ENCODE measurements at regions not wholly inside any gene's neighbourhood (a gene's known extent, or its start where the extent isn't known, plus 50 kb on each side); places are given as distances from the start of the nearest gene placed in this dataset.

- no peaks in the 10 kb centered on the region for H3K9me3 ChIP-seq
- H3K4me3 ChIP-seq: no peak overlapping the region
- DNase-seq (ENCODE audit: low spot score in 2 of 2): no peak
- H3K27me3 ChIP-seq: peaks cover 7% of the 10 kb centered on the region
- no peak overlapping the region for H3K27ac ChIP-seq
- 39% methylated on average over 3 of the region's 3 CpGs for WGBS
- H3K4me1 ChIP-seq: no peaks in the 10 kb centered on the region
- no peaks in the 10 kb centered on the region for H3K36me3 ChIP-seq
- TF ChIP-seq POLR2AphosphoS5 (IDR thresholded peaks at IDR 0.05): no peak
- no peak for TF ChIP-seq POLR2A (IDR thresholded peaks at IDR 0.05)
- TF ChIP-seq EP300 (IDR thresholded peaks at IDR 0.05): no peak
- TF ChIP-seq CTCF (IDR thresholded peaks at IDR 0.05): no peak
Observed at GRCh38 chr11:133677387-133677786, 145.1 kb upstream of the OPCML start.

GRCh38 chr11:133676265-133676664 is 144.0 kb upstream of the OPCML start:
- no peak for DNase-seq (ENCODE audit: low spot score in 2 of 2)
- H3K36me3 ChIP-seq: no peaks in the 10 kb centered on the region
- H3K27me3 ChIP-seq: no peaks in the 10 kb centered on the region
- WGBS: 73% methylated on average over 1 of the region's 1 CpG
- no peak for TF ChIP-seq CTCF (IDR thresholded peaks at IDR 0.05)
- no peak for TF ChIP-seq POLR2AphosphoS5 (IDR thresholded peaks at IDR 0.05)
- H3K9me3 ChIP-seq: no peaks in the 10 kb centered on the region
- no peak overlapping the region for H3K27ac ChIP-seq
- H3K4me1 ChIP-seq: no peaks in the 10 kb centered on the region
- no peak overlapping the region for H3K4me3 ChIP-seq

- TF ChIP-seq POLR2A (IDR thresholded peaks at IDR 0.05): no peak
- TF ChIP-seq CTCF (IDR thresholded peaks at IDR 0.05): no peak
- no peak for TF ChIP-seq EP300 (IDR thresholded peaks at IDR 0.05)
- no peak for TF ChIP-seq POLR2AphosphoS5 (IDR thresholded peaks at IDR 0.05)
- WGBS: 66% methylated on average over 12 of the region's 12 CpGs
- DNase-seq (ENCODE audit: low spot score in 2 of 2): no peak
- H3K27me3 ChIP-seq: peaks cover 3% of the 10 kb centered on the region
- no peak overlapping the region for H3K27ac ChIP-seq
- no peaks in the 10 kb centered on the region for H3K9me3 ChIP-seq
- no peak overlapping the region for H3K4me3 ChIP-seq
- H3K4me1 ChIP-seq: no peaks in the 10 kb centered on the region
- H3K36me3 ChIP-seq: no peaks in the 10 kb centered on the region
Observed at GRCh38 chr11:133669371-133670053, 137.2 kb upstream of the OPCML start.

GRCh38 chr11:133663135-133663985 is 131.1 kb upstream of the OPCML start:
- Histone ChIP-seq H3K4me3 (no peak overlapping the region), H3K36me3 (no peaks in the 10 kb centered on the region), H3K27ac (no peak overlapping the region), H3K4me1 (no peaks in the 10 kb centered on the region), H3K9me3 (no peaks in the 10 kb centered on the region), H3K27me3 (no peaks in the 10 kb centered on the region)
- no peak for DNase-seq (ENCODE audit: low spot score in 2 of 2)
- TF ChIP-seq POLR2AphosphoS5 (IDR thresholded peaks at IDR 0.05) (no peak), EP300 (IDR thresholded peaks at IDR 0.05) (no peak), CTCF (IDR thresholded peaks at IDR 0.05) (no peak), POLR2A (IDR thresholded peaks at IDR 0.05) (no peak)
- 73% methylated on average over 13 of the region's 13 CpGs for WGBS

GRCh38 chr11:133661846-133662245 is 129.5 kb upstream of the OPCML start:
- Histone ChIP-seq H3K4me1 (no peaks in the 10 kb centered on the region), H3K27me3 (no peaks in the 10 kb centered on the region), H3K27ac (no peak overlapping the region), H3K9me3 (no peaks in the 10 kb centered on the region), H3K4me3 (no peak overlapping the region), H3K36me3 (no peaks in the 10 kb centered on the region)
- 92% methylated on average over 8 of the region's 9 CpGs for WGBS
- no peak for TF ChIP-seq EP300 (IDR thresholded peaks at IDR 0.05)
- TF ChIP-seq POLR2A (IDR thresholded peaks at IDR 0.05): no peak
- no peak for TF ChIP-seq CTCF (IDR thresholded peaks at IDR 0.05)
- TF ChIP-seq POLR2AphosphoS5 (IDR thresholded peaks at IDR 0.05): no peak
- DNase-seq (ENCODE audit: low spot score in 2 of 2): no peak

All from suprapubic skin (tissue), 4 donors.